ENCODE measurements at regions not wholly inside any gene's neighbourhood (a gene's known extent, or its start where the extent isn't known, plus 50 kb on each side); places are given as distances from the start of the nearest gene placed in this dataset.
"Not testable (repeated sequence)": the region's sequence is repeated elsewhere in the genome, so short reads cannot be mapped to it uniquely, and the experiment has no call there.

GRCh38 chrX:120752431-120753082, 122.7 kb upstream of the C1GALT1C1 start:
- no peak for DNase-seq

GRCh38 chrX:120751683-120752082, 121.8 kb upstream of the C1GALT1C1 start:
- no peak for DNase-seq

DNA sequence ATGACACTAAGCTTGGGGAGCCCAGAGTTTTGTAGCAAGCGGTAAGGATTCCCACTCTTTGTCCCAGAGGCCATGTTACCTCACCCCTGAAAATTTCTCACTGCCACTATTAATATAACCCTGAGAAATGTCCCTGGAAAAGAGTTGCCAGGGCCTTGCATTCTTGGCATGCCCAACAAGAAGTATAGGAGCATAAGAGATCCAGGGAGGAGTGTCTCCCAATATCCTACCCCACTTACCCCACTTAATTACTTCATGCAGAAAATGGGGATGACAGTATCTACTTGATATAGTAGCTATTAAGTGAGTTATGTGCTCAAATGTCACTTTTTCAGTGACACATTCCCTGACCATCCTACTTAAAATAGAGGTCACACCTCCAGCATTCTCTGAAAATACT, 120.5 kb upstream of the C1GALT1C1 start:
- DNase-seq: no peak

- no peak for DNase-seq
Observed at GRCh38 chrX:120749141-120749846, 119.4 kb upstream of the C1GALT1C1 start.

DNA sequence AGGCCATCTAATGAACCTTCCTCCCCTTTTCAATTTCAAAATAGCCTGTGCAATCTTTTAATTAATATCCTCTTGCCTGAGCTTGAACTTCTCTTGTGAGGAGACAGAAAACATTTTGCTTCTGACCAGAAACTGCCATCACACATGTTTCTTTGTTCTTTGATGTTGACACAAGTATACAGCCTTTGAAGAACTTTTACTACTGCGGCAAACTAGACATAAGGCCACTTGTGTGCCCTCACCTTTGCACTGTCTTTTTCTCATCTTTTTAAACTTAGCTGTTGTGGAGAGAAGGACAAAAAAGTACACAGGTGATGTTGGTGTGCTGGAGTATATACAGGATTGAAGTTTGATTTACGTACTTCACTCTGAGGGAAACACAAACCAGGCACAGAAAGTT, 116.3 kb upstream of the C1GALT1C1 start:
- DNase-seq: no peak

GRCh38 chrX:120742946-120743665, 113.3 kb upstream of the C1GALT1C1 start:
- DNase-seq: no peak

- DNase-seq: no peak
Observed at GRCh38 chrX:120741452-120741851, 111.6 kb upstream of the C1GALT1C1 start.

DNA sequence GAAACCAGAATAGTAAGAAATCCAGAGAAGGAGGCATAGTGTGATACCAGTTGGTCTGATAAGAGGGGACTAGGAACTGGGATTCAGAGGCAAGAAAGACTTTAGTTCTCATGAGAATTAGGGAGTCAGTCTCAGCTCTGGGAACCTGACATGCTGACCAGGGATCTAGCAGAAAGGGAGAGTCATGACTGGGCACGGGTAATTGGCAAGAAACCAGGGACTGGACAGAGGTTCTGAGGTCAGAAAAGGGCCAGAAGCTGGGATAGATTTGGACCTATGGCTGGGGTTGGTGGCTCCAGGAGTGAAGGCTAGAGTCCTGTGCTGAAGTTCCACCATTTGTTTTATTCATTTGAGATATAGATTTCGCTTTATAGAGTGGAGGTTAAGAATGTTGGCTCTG, 110.2 kb upstream of the C1GALT1C1 start:
- no peak for DNase-seq

DNA sequence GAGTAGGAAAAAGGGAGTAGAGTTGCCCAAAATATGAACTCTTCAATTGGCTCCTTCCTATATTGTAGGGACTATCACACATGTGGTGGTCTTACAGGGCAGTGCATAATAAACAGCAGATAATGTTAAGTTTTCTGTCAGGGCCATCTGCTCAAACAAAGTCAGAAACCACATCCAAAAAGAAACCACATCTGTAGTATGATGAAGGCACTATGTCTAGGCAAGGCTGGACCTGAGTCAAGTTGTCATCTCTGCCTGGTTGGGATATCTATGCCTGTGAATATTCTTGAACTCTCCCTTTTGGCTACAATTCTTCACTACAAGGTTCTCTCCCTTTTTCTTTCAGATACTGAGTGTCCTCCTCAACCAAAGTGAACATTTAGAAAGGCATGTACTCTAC, 109.4 kb upstream of the C1GALT1C1 start:
- DNase-seq: no peak

- no peak for DNase-seq
Observed at GRCh38 chrX:120736989-120737388, 107.1 kb upstream of the C1GALT1C1 start.

DNA sequence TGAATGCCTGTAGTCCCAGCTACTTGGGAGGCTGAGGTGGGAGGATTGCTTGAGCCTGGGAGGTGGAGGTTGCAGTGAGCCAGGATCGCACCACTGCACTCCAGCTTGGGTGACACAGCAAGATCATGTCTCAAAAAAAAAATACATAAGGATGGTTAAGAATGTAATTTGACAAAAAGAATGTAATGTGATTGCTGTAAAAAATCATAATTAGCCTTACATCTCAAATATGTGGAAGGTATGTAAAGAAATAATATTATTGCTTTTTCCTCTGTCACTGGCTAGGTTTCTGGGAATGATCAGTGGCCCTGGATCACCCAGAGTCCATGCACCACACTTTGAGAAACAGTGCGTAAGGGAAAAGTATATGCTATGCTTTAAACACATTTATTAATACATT, 106.1 kb upstream of the C1GALT1C1 start:
- no peak for DNase-seq

GRCh38 chrX:120732879-120733278, 103.0 kb upstream of the C1GALT1C1 start:
- DNase-seq: no peak

- DNase-seq: no peak
Observed at GRCh38 chrX:120732461-120732860, 102.6 kb upstream of the C1GALT1C1 start.

- DNase-seq: no peak
Observed at GRCh38 chrX:120731386-120731785, 101.5 kb upstream of the C1GALT1C1 start.

DNA sequence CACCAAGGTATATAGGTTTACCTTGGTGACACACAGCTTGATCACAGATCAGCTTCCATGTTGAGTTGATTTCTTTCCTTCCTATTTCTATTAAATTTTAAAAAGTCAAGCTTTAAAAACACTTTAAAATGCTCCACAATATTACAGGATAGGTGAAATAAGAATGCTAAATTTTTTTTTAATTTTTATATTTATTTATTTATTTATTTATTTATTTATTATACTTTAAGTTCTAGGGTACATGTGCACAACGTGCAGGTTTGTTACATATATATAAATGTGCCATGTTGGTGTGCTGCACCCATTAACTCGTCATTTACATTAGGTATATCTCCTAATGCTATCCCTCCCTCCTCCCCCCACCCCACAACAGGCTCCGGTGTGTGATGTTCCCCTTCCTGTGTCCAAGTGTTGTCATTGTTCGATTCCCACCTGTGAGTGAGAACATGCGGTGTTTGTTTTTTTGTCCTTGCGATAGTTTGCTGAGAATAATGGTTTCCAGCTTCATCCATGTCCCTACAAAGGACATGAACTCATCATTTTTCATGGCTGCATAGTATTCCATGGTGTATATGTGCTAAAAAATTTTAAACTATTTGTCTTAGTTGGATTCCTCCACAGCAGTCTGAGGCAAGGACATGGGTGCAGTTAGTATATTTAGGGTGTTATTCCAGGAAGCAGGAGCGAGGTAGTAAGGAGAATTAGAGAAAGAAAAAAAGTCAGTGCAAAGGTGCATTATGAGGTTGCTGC, 99.8 kb upstream of the C1GALT1C1 start:
- not testable (repeated sequence) for DNase-seq

DNA sequence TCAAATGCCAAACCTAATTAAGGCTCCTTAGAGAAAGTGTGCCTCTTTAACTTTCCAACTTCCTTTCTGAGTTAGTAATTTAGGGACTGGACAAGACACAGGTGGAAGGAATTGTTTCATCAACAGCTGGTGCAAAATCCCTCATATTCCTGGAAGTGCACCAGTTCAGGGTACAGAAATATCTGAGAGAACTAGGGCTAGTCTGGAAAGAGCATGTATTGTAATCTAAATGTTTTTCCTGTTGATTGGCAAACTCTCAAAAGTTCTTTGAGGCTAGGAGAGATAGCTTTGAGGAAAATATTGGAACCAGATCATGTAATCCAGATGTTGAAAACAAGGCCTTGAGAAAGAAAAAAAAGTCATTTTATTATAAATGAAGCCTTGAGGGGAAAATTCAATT, 98.1 kb upstream of the C1GALT1C1 start:
- no peak for DNase-seq

GRCh38 chrX:120727452-120727851, 97.6 kb upstream of the C1GALT1C1 start:
- no peak for DNase-seq

- no peak for DNase-seq
Observed at GRCh38 chrX:120726294-120726693, 96.4 kb upstream of the C1GALT1C1 start.

DNA sequence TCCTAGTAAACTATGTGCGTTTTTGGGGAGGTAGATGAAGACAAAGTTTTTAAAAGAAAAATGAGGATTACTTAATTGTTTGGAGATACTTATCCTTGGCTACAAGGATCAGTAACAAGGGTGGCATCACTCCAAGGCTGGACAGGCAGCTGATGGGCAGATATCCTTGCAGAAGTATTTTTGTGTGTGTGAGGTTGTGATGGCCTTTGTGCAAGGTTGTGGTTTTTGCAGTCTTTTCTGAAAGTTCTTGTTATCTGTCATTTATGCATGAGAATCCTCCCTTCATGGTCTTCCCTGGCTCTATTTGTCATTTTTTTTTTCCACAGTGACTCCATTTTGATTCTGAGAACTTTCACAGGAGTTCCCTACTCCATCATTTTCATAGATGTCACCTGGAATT, 96.0 kb upstream of the C1GALT1C1 start:
- DNase-seq: no peak

DNA sequence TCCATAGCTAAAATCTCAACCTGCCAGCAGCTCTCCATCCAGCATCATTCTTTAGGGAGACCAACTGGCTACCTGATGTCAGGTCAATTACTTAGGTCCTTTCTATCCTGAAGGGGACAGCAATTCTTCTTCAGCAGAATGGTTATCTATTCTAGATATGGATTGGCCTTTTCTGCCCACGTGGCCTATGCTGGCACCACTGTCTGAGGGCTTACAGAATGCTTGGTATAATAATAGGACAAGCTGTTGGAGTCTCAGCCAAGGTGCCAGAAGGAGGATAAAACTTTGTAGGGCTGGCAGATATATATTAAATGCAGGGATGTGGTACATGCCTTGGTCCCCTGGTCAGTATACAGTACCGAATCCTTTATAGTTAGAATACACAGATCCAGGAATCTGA, 89.8 kb upstream of the C1GALT1C1 start:
- no peak for DNase-seq

DNA sequence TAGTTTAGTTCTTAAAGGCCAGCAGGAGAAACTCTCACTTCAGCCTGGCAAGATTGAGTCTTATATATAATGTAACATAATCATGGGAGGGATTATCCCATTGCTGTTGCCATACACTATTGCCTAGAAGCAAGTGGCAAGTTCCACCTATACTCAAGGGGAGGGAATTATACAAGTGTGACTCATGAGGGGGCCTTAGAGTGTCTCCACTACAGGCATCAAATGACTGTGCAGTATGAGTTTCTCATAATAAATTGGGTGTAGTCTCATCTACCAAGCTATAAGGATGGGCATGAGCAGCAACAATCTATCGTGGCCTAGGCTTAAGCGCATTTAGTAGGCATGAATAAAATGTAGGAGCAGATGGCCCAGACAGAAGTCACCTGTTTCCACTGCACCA, 89.1 kb upstream of the C1GALT1C1 start:
- no peak for DNase-seq

- DNase-seq: not testable (repeated sequence)
Observed at GRCh38 chrX:120702337-120702736, 72.5 kb upstream of the C1GALT1C1 start.

GRCh38 chrX:120697053-120697452, 67.2 kb upstream of the C1GALT1C1 start:
- DNase-seq: no peak
